ENCODE measurements at regions not wholly inside any gene's neighbourhood (a gene's known extent, or its start where the extent isn't known, plus 50 kb on each side); places are given as distances from the start of the nearest gene placed in this dataset.
A peak's percentile ranks its signal among the peaks of the same experiment; 100 is the strongest.

- Mint-ChIP-seq H3K4me1 (ENCODE audit: low read depth) (no peaks in the 10 kb centered on the region), H3K36me3 (ENCODE audit: low read depth) (no peaks in the 10 kb centered on the region), H3K27me3 (no peaks in the 10 kb centered on the region), H3K27ac (no peak overlapping the region), H3K4me3 (no peak overlapping the region), H3K9me3 (peaks cover 11% of the 10 kb centered on the region)
- intact Hi-C loops (cut with DNase I, micrococcal nuclease), result no loop called here
- Histone ChIP-seq H3K9me3 (ENCODE audit: control insufficient read depth in 1 of 2, insufficient read depth in 1 of 2, low read length in 2 of 2) (no peaks in the 10 kb centered on the region), H3K36me3 (ENCODE audit: insufficient read depth, low read length) (no peaks in the 10 kb centered on the region), H3K27ac (ENCODE audit: low read depth in 1 of 2, low read length in 2 of 2) (no peak overlapping the region), H3K4me3 (ENCODE audit: low read length) (no peak overlapping the region), H3K4me1 (ENCODE audit: insufficient read depth, low read length) (no peaks in the 10 kb centered on the region), H3K27me3 (ENCODE audit: control insufficient read depth in 1 of 2, insufficient read depth in 2 of 2, low read length in 2 of 2) (no peaks in the 10 kb centered on the region)
- ChIA-PET CTCF (no interaction called here), POLR2A (no interaction called here)
- ATAC-seq (ENCODE audit: poor library complexity) (no peak), DNase-seq (no peak)
- no peak for TF ChIP-seq CTCF (IDR thresholded peaks at IDR 0.05)
Observed at GRCh38 chr4:115852767-115853091, 739.3 kb upstream of the NDST4 start.

GRCh38 chr4:115851918-115852766 lies 738.7 kb upstream of the NDST4 start:
- Histone ChIP-seq H3K9me3 (ENCODE audit: control insufficient read depth in 1 of 2, insufficient read depth in 1 of 2, low read length in 2 of 2) (no peaks in the 10 kb centered on the region), H3K4me3 (ENCODE audit: low read length) (no peak overlapping the region), H3K36me3 (ENCODE audit: insufficient read depth, low read length) (no peaks in the 10 kb centered on the region), H3K4me1 (ENCODE audit: insufficient read depth, low read length) (no peaks in the 10 kb centered on the region), H3K27me3 (ENCODE audit: control insufficient read depth in 1 of 2, insufficient read depth in 2 of 2, low read length in 2 of 2) (no peaks in the 10 kb centered on the region), H3K27ac (ENCODE audit: low read depth in 1 of 2, low read length in 2 of 2) (no peak overlapping the region)
- Mint-ChIP-seq H3K27ac (no peak overlapping the region), H3K4me3 (no peak overlapping the region), H3K27me3 (no peaks in the 10 kb centered on the region), H3K36me3 (ENCODE audit: low read depth) (no peaks in the 10 kb centered on the region), H3K9me3 (peaks cover 11% of the 10 kb centered on the region), H3K4me1 (ENCODE audit: low read depth) (no peaks in the 10 kb centered on the region)
- intact Hi-C loops (cut with DNase I, micrococcal nuclease), result no loop called here
- ATAC-seq (ENCODE audit: poor library complexity), result no peak
- TF ChIP-seq CTCF (IDR thresholded peaks at IDR 0.05), result no peak
- CTCF ChIA-PET, result no interaction called here
- DNase-seq, result peak in 3 of 14 experiments; percentile 13 to 20 (median 14)
- POLR2A ChIA-PET, result no interaction called here

- intact Hi-C loops (cut with DNase I, micrococcal nuclease), result no loop called here
- POLR2A ChIA-PET, result no interaction called here
Observed at GRCh38 chr4:115850799-115851509, 737.5 kb upstream of the NDST4 start.

More at GRCh38 chr4:115850799-115851509, 737.5 kb upstream of the NDST4 start:
- no peaks in the 10 kb centered on the region for H3K4me1 Mint-ChIP-seq (ENCODE audit: low read depth)
- no peak overlapping the region for H3K27ac ChIP-seq (ENCODE audit: low read depth in 1 of 2, low read length in 2 of 2)
- DNase-seq, result no peak
- H3K36me3 ChIP-seq (ENCODE audit: insufficient read depth, low read length), result no peaks in the 10 kb centered on the region
- TF ChIP-seq CTCF (IDR thresholded peaks at IDR 0.05), result no peak
- ATAC-seq (ENCODE audit: poor library complexity), result no peak
- no peaks in the 10 kb centered on the region for H3K4me1 ChIP-seq (ENCODE audit: insufficient read depth, low read length)
- CTCF ChIA-PET, result no interaction called here
- H3K9me3 Mint-ChIP-seq, result peaks cover 11% of the 10 kb centered on the region
- H3K9me3 ChIP-seq (ENCODE audit: control insufficient read depth in 1 of 2, insufficient read depth in 1 of 2, low read length in 2 of 2), result no peaks in the 10 kb centered on the region
- H3K4me3 ChIP-seq (ENCODE audit: low read length), result no peak overlapping the region
- no peaks in the 10 kb centered on the region for H3K36me3 Mint-ChIP-seq (ENCODE audit: low read depth)
- no peaks in the 10 kb centered on the region for H3K27me3 Mint-ChIP-seq
- no peak overlapping the region for H3K4me3 Mint-ChIP-seq
- H3K27me3 ChIP-seq (ENCODE audit: control insufficient read depth in 1 of 2, insufficient read depth in 2 of 2, low read length in 2 of 2), result no peaks in the 10 kb centered on the region
- H3K27ac Mint-ChIP-seq, result no peak overlapping the region
